Activated T-cell treated with anti-CD3 and anti-CD28 coated beads for 24 hours (primary cell): ENCODE measurements at regions not wholly inside any gene's neighbourhood (a gene's known extent, or its start where the extent isn't known, plus 50 kb on each side); places are given as distances from the start of the nearest gene placed in this dataset.
"Not testable (repeated sequence)": the region's sequence is repeated elsewhere in the genome, so short reads cannot be mapped to it uniquely, and the experiment has no call there.

Experiments used
- DNase-seq: peaks from one replicate; pipeline ENCODE4 v3.0.0-alpha.2; 2020; ENCODE audit warnings: low read depth

- DNase-seq: no peak
Observed at GRCh38 chr12:90828621-90829020, 126.4 kb downstream of the CCER1 start.

- DNase-seq: no peak
Observed at GRCh38 chr12:90827567-90827966, 127.4 kb downstream of the CCER1 start.

GRCh38 chr12:90826036-90826435 lies 128.9 kb downstream of the CCER1 start:
- no peak for DNase-seq

- no peak for DNase-seq
Observed at GRCh38 chr12:90823859-90824258, 131.1 kb downstream of the CCER1 start.

GRCh38 chr12:90819709-90820108 lies 135.3 kb downstream of the CCER1 start:
- no peak for DNase-seq

GRCh38 chr12:90816353-90817089 lies 138.5 kb downstream of the CCER1 start:
- no peak for DNase-seq

- DNase-seq: no peak
Observed at GRCh38 chr12:90809940-90810339, 145.0 kb downstream of the CCER1 start.

GRCh38 chr12:90808568-90808967 lies 146.4 kb downstream of the CCER1 start:
- DNase-seq: no peak

GRCh38 chr12:90802727-90803126 lies 152.2 kb downstream of the CCER1 start:
- DNase-seq: no peak

- no peak for DNase-seq
Observed at GRCh38 chr12:90801776-90802175, 153.2 kb downstream of the CCER1 start.

GRCh38 chr12:90794212-90794611 lies 160.8 kb downstream of the CCER1 start:
- no peak for DNase-seq

GRCh38 chr12:90792718-90793117 lies 162.3 kb downstream of the CCER1 start:
- DNase-seq: not testable (repeated sequence)

- no peak for DNase-seq
Observed at GRCh38 chr12:90791445-90791844, 163.5 kb downstream of the CCER1 start.

GRCh38 chr12:90790747-90791146 lies 164.2 kb downstream of the CCER1 start:
- DNase-seq: no peak

- no peak for DNase-seq
Observed at GRCh38 chr12:90773491-90773890, 181.5 kb downstream of the CCER1 start.

- no peak for DNase-seq
Observed at GRCh38 chr12:90770861-90771260, 184.1 kb downstream of the CCER1 start.

- no peak for DNase-seq
Observed at GRCh38 chr12:90757957-90758356, 197.0 kb downstream of the CCER1 start.

GRCh38 chr12:90745211-90745610 lies 209.8 kb downstream of the CCER1 start:
- no peak for DNase-seq

- DNase-seq: no peak
Observed at GRCh38 chr12:90741611-90742010, 213.4 kb downstream of the CCER1 start.

GRCh38 chr12:90729736-90730135 lies 225.2 kb downstream of the CCER1 start:
- no peak for DNase-seq

- no peak for DNase-seq
Observed at GRCh38 chr12:90712671-90713070, 242.3 kb downstream of the CCER1 start.

GRCh38 chr12:90710711-90711110 lies 244.3 kb downstream of the CCER1 start:
- no peak for DNase-seq

- DNase-seq: no peak
Observed at GRCh38 chr12:90706036-90706435, 248.9 kb downstream of the CCER1 start.

GRCh38 chr12:90695415-90695814 lies 259.6 kb downstream of the CCER1 start:
- no peak for DNase-seq
